Body of pancreas (tissue), 4 donors: ENCODE measurements at regions not wholly inside any gene's neighbourhood (a gene's known extent, or its start where the extent isn't known, plus 50 kb on each side); places are given as distances from the start of the nearest gene placed in this dataset.

Experiments used
- ATAC-seq: fragments of 150-250 bp; one replicate; pipeline ENCODE4 v1.9.1; 2016
- DNase-seq, 4 donors: peaks; one replicate each; pipeline ENCODE4 v3.0.0-alpha.2; 2019
- H3K27ac ChIP-seq, 4 donors: fragments of 200-600 bp; sonication (generic); 1 replicate in 3 of 4; 2 replicates in 1 of 4; pipeline versions ENCODE4 v1.5.1 to v1.6.1; 2016 to 2019; ENCODE audit warnings: mild to moderate bottlenecking in 1 of 4, mixed read lengths in 1 of 4, moderate library complexity in 1 of 4
- H3K27me3 ChIP-seq, 2 donors: fragments of 200-600 bp; sonication (generic); one replicate each; pipeline ENCODE4 v1.6.0; 2016; ENCODE audit warnings: mild to moderate bottlenecking in 1 of 2
- H3K36me3 ChIP-seq, 2 donors: fragments of 200-600 bp; sonication (generic); replicated peaks in 1 of 2; 2 replicates each; pipeline ENCODE4 v1.5.1; 2016; ENCODE audit warnings: low read depth in 2 of 2; ENCODE audit not compliant: insufficient read depth in 1 of 2
- H3K4me1 ChIP-seq: fragments of 200-600 bp; sonication (generic); one replicate; pipeline ENCODE4 v1.6.0; 2016
- H3K4me3 ChIP-seq, 2 donors: fragments of 200-600 bp; sonication (generic); 1 replicate in 1 of 2; 2 replicates in 1 of 2; pipeline ENCODE4 v1.5.1; 2016 to 2019
- H3K9me3 ChIP-seq, 3 donors: fragments of 200-600 bp; sonication (generic); 1 replicate in 2 of 3; 2 replicates in 1 of 3; pipeline ENCODE4 v1.5.1; 2016
- CTCF ChIP-seq, 7 experiments: fragments of 450-650 bp in 4 of 7; fragments of 200-600 bp in 3 of 7; sonication (generic) in 3 of 7; IDR thresholded peaks; one replicate each; pipeline ENCODE4 v1.5.1; 2016 to 2019; ENCODE audit warnings: antibody characterized with exemption in 7 of 7
- POLR2A ChIP-seq, 3 donors: fragments of 450-650 bp; IDR thresholded peaks; one replicate each; pipeline ENCODE4 v1.6.1; 2016; ENCODE audit warnings: antibody characterized with exemption in 3 of 3, mild to moderate bottlenecking in 2 of 3
- WGBS, 2 donors: methylation state at CpG; one replicate each; pipeline ENCODE4 v1.1.5; 2017; 5-methylcytosine and 5-hydroxymethylcytosine counted together
- intact Hi-C: fragments of 100-400 bp; cut with DNase I; formaldehyde crosslinking; loops from one replicate; pipeline ENCODE4 v1.15.1; 2023

- Histone ChIP-seq H3K4me3 (no peak overlapping the region), H3K4me1 (no peaks in the 10 kb centered on the region), H3K9me3 (no peaks in the 10 kb centered on the region), H3K36me3 (no peaks in the 10 kb centered on the region), H3K27me3 (no peaks in the 10 kb centered on the region), H3K27ac (no peak overlapping the region)
- DNase-seq: no peak
- 94 to 96% methylated on average over 1 of the region's 1 CpG for WGBS, 2 donors
- intact Hi-C loops: no loop called here
- no peak for ATAC-seq
- TF ChIP-seq POLR2A (IDR thresholded peaks at IDR 0.05) (no peak), CTCF (IDR thresholded peaks at IDR 0.05) (no peak)
These were observed 78.1 kb upstream of the NPAS2 start for GRCh38 chr2:100741880-100742276.

GRCh38 chr2:100742277-100743254 is 77.4 kb upstream of the NPAS2 start:
- WGBS, 2 donors: 61% methylated on average over 8 to 12 of the region's 12 CpGs
- Histone ChIP-seq H3K4me1 (no peaks in the 10 kb centered on the region), H3K4me3 (no peak overlapping the region), H3K27me3 (no peaks in the 10 kb centered on the region), H3K27ac (peak overlapping the region in 1 of 4 donors; percentile 34), H3K9me3 (no peaks in the 10 kb centered on the region), H3K36me3 (no peaks in the 10 kb centered on the region)
- intact Hi-C loops: no loop called here
- TF ChIP-seq CTCF (IDR thresholded peaks at IDR 0.05) (no peak), POLR2A (IDR thresholded peaks at IDR 0.05) (no peak)
- ATAC-seq: peak; percentile 62
- peak in 1 of 4 donors; percentile 36 for DNase-seq

- no peak for ATAC-seq
- no peaks in the 10 kb centered on the region for H3K36me3 ChIP-seq
- WGBS, 2 donors: 79 to 83% methylated on average over 5 of the region's 5 CpGs
- no peak for TF ChIP-seq POLR2A (IDR thresholded peaks at IDR 0.05)
- no peak for TF ChIP-seq CTCF (IDR thresholded peaks at IDR 0.05)
- no peaks in the 10 kb centered on the region for H3K9me3 ChIP-seq
- H3K27me3 ChIP-seq: no peaks in the 10 kb centered on the region
- peak overlapping the region in 1 of 4 donors; percentile 48 for H3K27ac ChIP-seq
- no peaks in the 10 kb centered on the region for H3K4me1 ChIP-seq
- H3K4me3 ChIP-seq: no peak overlapping the region
- DNase-seq: no peak
- intact Hi-C loops: no loop called here
These were observed 76.2 kb upstream of the NPAS2 start for GRCh38 chr2:100743741-100744140.

- intact Hi-C loops: no loop called here
- no peaks in the 10 kb centered on the region for H3K27me3 ChIP-seq
- no peaks in the 10 kb centered on the region for H3K9me3 ChIP-seq
- H3K36me3 ChIP-seq: no peaks in the 10 kb centered on the region
- no peak for DNase-seq
- peak overlapping the region in 3 of 4 donors; percentile 10 to 48 (median 26) for H3K27ac ChIP-seq
- H3K4me3 ChIP-seq: no peak overlapping the region
- no peaks in the 10 kb centered on the region for H3K4me1 ChIP-seq
- ATAC-seq: no peak
- 84 to 88% methylated on average over 9 to 11 of the region's 11 CpGs for WGBS, 2 donors
- TF ChIP-seq POLR2A (IDR thresholded peaks at IDR 0.05) (no peak), CTCF (IDR thresholded peaks at IDR 0.05) (no peak)
These were observed 75.8 kb upstream of the NPAS2 start for GRCh38 chr2:100744184-100744583.
